HepG2 (cell line): ENCODE measurements at regions not wholly inside any gene's neighbourhood (a gene's known extent, or its start where the extent isn't known, plus 50 kb on each side); places are given as distances from the start of the nearest gene placed in this dataset.
A peak's percentile ranks its signal among the peaks of the same experiment; 100 is the strongest.

Experiments used
- ATAC-seq: fragments of 200-7000 bp; cut with Tn5 transposase; 3 replicates; pipeline ENCODE4 v1.9.1; 2020; ENCODE audit warnings: mild to moderate bottlenecking, moderate library complexity
- BruUV-seq: library from RNA; stranded (reverse); fragments of 400-500 nt; replicated peaks from 2 replicates; lab custom pipeline; 2021; lab: Mats Ljungman, UMichigan
- CTCF ChIA-PET: fragments of 300-600 bp; formaldehyde crosslinking; extraction: SDS; loops from one replicate; lab custom pipeline; 2021; ENCODE audit warnings: low total read pairs, inconsistent platforms, low intra/inter-chr PET ratio; lab: Yijun Ruan, JAX
- POLR2A ChIA-PET: fragments of 350-600 bp; sonication (Branson Sonifier 250); formaldehyde crosslinking; loops from one replicate; lab custom pipeline; 2020; ENCODE audit warnings: antibody characterized with exemption, inconsistent platforms; lab: Yijun Ruan, JAX
- DNase-seq: peaks from one replicate; pipeline ENCODE4 v3.0.0-alpha.2; 2015; ENCODE audit warnings: low spot score
- FAIRE-seq: peaks from 3 replicates; lab custom pipeline; 2011; peaks lifted over from hg19 to GRCh38; lab: Jason Lieb, UNC
- H2AFZ ChIP-seq: one replicate; pipeline ENCODE4 v1.6.1; 2011; ENCODE audit warnings: low read length, inconsistent platforms
- H3K27ac ChIP-seq: fragments of 300-600 bp; 3 replicates; pipeline ENCODE4 v1.8.0; 2011; ENCODE audit warnings: mixed run types, mild to moderate bottlenecking, mixed read lengths, low read length, inconsistent platforms; ENCODE audit not compliant: insufficient read depth; ENCODE audit errors: extremely low read length
- H3K27me3 ChIP-seq, 2 experiments: fragments of 200-600 bp in 1 of 2; 2 replicates in 1 of 2; 3 replicates in 1 of 2; pipeline versions ENCODE4 v1.6.0 to v1.8.0; 2011; ENCODE audit warnings: low read length in 2 of 2, mild to moderate bottlenecking in 2 of 2, moderate library complexity in 2 of 2, inconsistent platforms in 1 of 2; ENCODE audit not compliant: insufficient read depth in 2 of 2, control insufficient read depth in 1 of 2
- H3K36me3 ChIP-seq, 2 experiments: fragments of 200-600 bp in 1 of 2; replicated peaks in 1 of 2; 2 replicates in 1 of 2; 3 replicates in 1 of 2; pipeline versions ENCODE4 v1.5.1 to v1.8.0; 2011; ENCODE audit warnings: low read length in 2 of 2, inconsistent platforms in 1 of 2; ENCODE audit not compliant: insufficient read depth in 2 of 2, control insufficient read depth in 1 of 2
- H3K4me1 ChIP-seq: 2 replicates; pipeline ENCODE4 v1.5.1; 2012; ENCODE audit warnings: low read length, inconsistent platforms; ENCODE audit not compliant: insufficient read depth
- H3K4me2 ChIP-seq: 2 replicates; pipeline ENCODE4 v1.6.0; 2011; ENCODE audit warnings: low read depth, low read length, inconsistent platforms
- H3K4me3 ChIP-seq, 3 experiments: fragments of 200-600 bp in 1 of 3; sonication (generic), shearing (Covaris generic) in 1 of 3; replicated peaks in 1 of 3; 2 replicates each; pipeline ENCODE4 v1.5.1; 2011 to 2016; ENCODE audit warnings: low read length in 3 of 3, inconsistent platforms in 2 of 3, low read depth in 2 of 3, mild to moderate bottlenecking in 2 of 3, control low read depth in 1 of 3, mixed read lengths in 1 of 3; ENCODE audit not compliant: insufficient read depth in 1 of 3
- H3K79me2 ChIP-seq: one replicate; pipeline ENCODE4 v1.6.1; 2011; ENCODE audit warnings: low read length, inconsistent platforms; ENCODE audit not compliant: insufficient read depth
- H3K9ac ChIP-seq: 2 replicates; pipeline ENCODE4 v1.6.0; 2011; ENCODE audit warnings: mild to moderate bottlenecking, low read depth, low read length, inconsistent platforms; ENCODE audit not compliant: insufficient read depth
- H3K9me3 ChIP-seq: 2 replicates; pipeline ENCODE4 v1.5.1; 2012; ENCODE audit warnings: mild to moderate bottlenecking, low read length
- H4K20me1 ChIP-seq: 2 replicates; pipeline ENCODE4 v1.6.0; 2011; ENCODE audit warnings: inconsistent platforms, mild to moderate bottlenecking, low read length, moderate library complexity; ENCODE audit not compliant: insufficient read depth
- BHLHE40 ChIP-seq: IDR thresholded peaks from 2 replicates; pipeline ENCODE4 v1.6.1; 2011; ENCODE audit warnings: low read length, improper control_type of control experiment
- TFDP2 ChIP-seq: sonication (generic); formaldehyde crosslinking; IDR thresholded peaks from 2 replicates; pipeline ENCODE4 v1.4.0; 2020; ENCODE audit warnings: missing genetic modification reagents
- ZNF235 ChIP-seq: sonication (generic); formaldehyde crosslinking; IDR thresholded peaks from 2 replicates; pipeline ENCODE4 v1.8.1; 2023; ENCODE audit warnings: mild to moderate bottlenecking, missing genetic modification reagents, borderline replicate concordance
- ZNF512 ChIP-seq: sonication (generic); formaldehyde crosslinking; IDR thresholded peaks from 2 replicates; pipeline ENCODE4 v1.4.0; 2020; ENCODE audit warnings: mild to moderate bottlenecking, missing genetic modification reagents
- WGBS: methylation state at CpG from one replicate; pipeline ENCODE4 v1.1.6; 2017; ENCODE audit warnings: low lambda C conversion rate; 5-methylcytosine and 5-hydroxymethylcytosine counted together
- in situ Hi-C: cut with HindIII; loops from 2 replicates; pipeline ENCODE4 v1.10.0; 2017; ENCODE audit warnings: low pct_unique_long_range_greater_than_20kb; ENCODE audit not compliant: extremely low pct_ligation_motif_present
- intact Hi-C: fragments of 100-400 bp; cut with micrococcal nuclease; formaldehyde crosslinking; loops from one replicate; pipeline ENCODE4 v1.10.0; 2022; ENCODE audit not compliant: unreplicated experiment

GRCh38 chr22:27647540-27647939 is 154.0 kb downstream of the MN1 start (continued):
- TF ChIP-seq TFDP2 (peak; percentile 62; the same call in 1 of the 2 replicates), ZNF235 (CRISPR knock-in tag) (no peak)

GRCh38 chr22:27648074-27648473 is 153.5 kb downstream of the MN1 start:
- Histone ChIP-seq H3K79me2 (no peaks in the 10 kb centered on the region), H3K4me2 (no peak overlapping the region), H3K27me3 (peaks cover 0 to under 1% of the 10 kb centered on the region in 2 experiments; a peak in 1 of 5 replicates), H3K4me1 (peaks cover 49% of the 10 kb centered on the region), H3K36me3 (no peaks in the 10 kb centered on the region), H3K9ac (no peak overlapping the region), H3K9me3 (no peaks in the 10 kb centered on the region), H3K4me3 (no peak overlapping the region), H3K27ac (no peak overlapping the region), H2AFZ (no peak overlapping the region), H4K20me1 (no peaks in the 10 kb centered on the region)
- no peak for TF ChIP-seq BHLHE40
- peak; percentile 87 for TF ChIP-seq ZNF512 (CRISPR knock-in tag)
- in situ Hi-C loops (loop anchor here (10.0 kb wide), 1 partner anchor 63 kb away; no protein-coding TSS in a partner anchor), intact Hi-C loops (no loop called here)
- 72% methylated on average over 3 of the region's 3 CpGs for WGBS
- ChIA-PET POLR2A (no interaction called here), CTCF (no interaction called here)
- DNase-seq (no peak), ATAC-seq (no peak), FAIRE-seq (no peak)
- BruUV-seq = no TSS peak
